Hepatocyte (in vitro differentiated cells): ENCODE measurements at regions not wholly inside any gene's neighbourhood (a gene's known extent, or its start where the extent isn't known, plus 50 kb on each side); places are given as distances from the start of the nearest gene placed in this dataset.

Experiments
- DNase-seq: peaks from one replicate; pipeline ENCODE4 v3.0.0-alpha.2; 2016; ENCODE audit warnings: low spot score
- H2AFZ ChIP-seq: fragments of 200-600 bp; sonication (generic); 2 replicates; pipeline ENCODE4 v1.6.0; 2016; ENCODE audit warnings: antibody characterized with exemption, mild to moderate bottlenecking
- H3K27ac ChIP-seq: fragments of 200-600 bp; sonication (generic); 2 replicates; pipeline ENCODE4 v1.5.1; 2016; ENCODE audit warnings: mild to moderate bottlenecking
- H3K27me3 ChIP-seq: fragments of 200-600 bp; sonication (generic); 2 replicates; pipeline ENCODE4 v1.6.1; 2016
- H3K36me3 ChIP-seq: fragments of 200-600 bp; sonication (generic); replicated peaks from 2 replicates; pipeline ENCODE4 v1.5.1; 2016; ENCODE audit warnings: low read depth; ENCODE audit not compliant: insufficient read depth
- H3K4me1 ChIP-seq: fragments of 200-600 bp; sonication (generic); 2 replicates; pipeline ENCODE4 v1.5.1; 2016; ENCODE audit warnings: mild to moderate bottlenecking, moderate library complexity; ENCODE audit not compliant: insufficient read depth
- H3K4me2 ChIP-seq: fragments of 200-600 bp; sonication (generic); 2 replicates; pipeline ENCODE4 v1.6.0; 2016
- H3K4me3 ChIP-seq: fragments of 200-600 bp; sonication (generic); 2 replicates; pipeline ENCODE4 v1.5.1; 2016; ENCODE audit warnings: mild to moderate bottlenecking
- H3K79me2 ChIP-seq: fragments of 200-600 bp; sonication (generic); 2 replicates; pipeline ENCODE4 v1.6.0; 2017; ENCODE audit warnings: mild to moderate bottlenecking
- H3K9me2 ChIP-seq: fragments of 200-600 bp; sonication (generic); replicated peaks from 2 replicates; pipeline ENCODE4 v1.6.0; 2017; ENCODE audit warnings: mild to moderate bottlenecking; ENCODE audit not compliant: insufficient read depth
- H3K9me3 ChIP-seq: fragments of 200-600 bp; sonication (generic); 2 replicates; pipeline ENCODE4 v1.5.1; 2016; ENCODE audit warnings: low read depth, mild to moderate bottlenecking
- H4K20me1 ChIP-seq: fragments of 200-600 bp; sonication (generic); 2 replicates; pipeline ENCODE4 v1.6.0; 2016; ENCODE audit warnings: mild to moderate bottlenecking; ENCODE audit not compliant: insufficient read depth, poor library complexity, severe bottlenecking
- CTCF ChIP-seq: fragments of 200-600 bp; sonication (generic); IDR thresholded peaks from 2 replicates; pipeline ENCODE4 v1.5.1; 2016; ENCODE audit warnings: antibody characterized with exemption, mild to moderate bottlenecking; ENCODE audit not compliant: poor library complexity
- EZH2 ChIP-seq: fragments of 200-600 bp; sonication (generic); IDR thresholded peaks from 2 replicates; pipeline ENCODE4 v1.6.1; 2016; ENCODE audit warnings: antibody characterized with exemption, mild to moderate bottlenecking, borderline replicate concordance
- EZH2phosphoT487 ChIP-seq: fragments of 200-600 bp; sonication (generic); IDR thresholded peaks from one replicate; pipeline ENCODE4 v1.6.1; 2018; ENCODE audit warnings: antibody characterized with exemption, mild to moderate bottlenecking, low read depth, moderate library complexity; ENCODE audit not compliant: unreplicated experiment, severe bottlenecking
- WGBS: methylation state at CpG from one replicate; pipeline ENCODE4 v1.1.6; 2016; ENCODE audit warnings: low lambda C conversion rate; ENCODE audit errors: missing lambda C conversion rate; 5-methylcytosine and 5-hydroxymethylcytosine counted together

- no peak overlapping the region for H2AFZ ChIP-seq
- H3K9me2 ChIP-seq: no peaks in the 10 kb centered on the region
- no peak overlapping the region for H3K4me3 ChIP-seq
- WGBS: 84% methylated on average over 4 of the region's 4 CpGs
- DNase-seq: no peak
- no peaks in the 10 kb centered on the region for H3K9me3 ChIP-seq
- H3K36me3 ChIP-seq: no peaks in the 10 kb centered on the region
- no peaks in the 10 kb centered on the region for H3K4me1 ChIP-seq
- H3K79me2 ChIP-seq: no peaks in the 10 kb centered on the region
- H4K20me1 ChIP-seq: no peaks in the 10 kb centered on the region
- no peak for TF ChIP-seq EZH2phosphoT487
- TF ChIP-seq CTCF: no peak
- H3K27me3 ChIP-seq: no peaks in the 10 kb centered on the region
- no peak overlapping the region for H3K4me2 ChIP-seq
- H3K27ac ChIP-seq: no peak overlapping the region
Measured at GRCh38 chr5:113792806-113793205, 279.3 kb downstream of the YTHDC2 start.

- no peak for DNase-seq
- Histone ChIP-seq H3K27ac (no peak overlapping the region), H3K9me2 (no peaks in the 10 kb centered on the region), H3K36me3 (no peaks in the 10 kb centered on the region), H3K27me3 (no peaks in the 10 kb centered on the region), H3K4me1 (no peaks in the 10 kb centered on the region), H2AFZ (no peak overlapping the region), H3K4me2 (no peak overlapping the region), H3K9me3 (no peaks in the 10 kb centered on the region), H3K79me2 (no peaks in the 10 kb centered on the region), H4K20me1 (no peaks in the 10 kb centered on the region), H3K4me3 (no peak overlapping the region)
- no peak for TF ChIP-seq CTCF
- no peak for TF ChIP-seq EZH2phosphoT487
- no peak for TF ChIP-seq EZH2
- 71% methylated on average over 1 of the region's 1 CpG for WGBS
Measured at GRCh38 chr5:113794981-113795380, 281.5 kb downstream of the YTHDC2 start.

- no peak overlapping the region for H3K4me3 ChIP-seq
- no peaks in the 10 kb centered on the region for H3K9me3 ChIP-seq
- H3K27me3 ChIP-seq: no peaks in the 10 kb centered on the region
- DNase-seq: no peak
- no peaks in the 10 kb centered on the region for H3K9me2 ChIP-seq
- no peak overlapping the region for H3K4me2 ChIP-seq
- no peak for TF ChIP-seq EZH2
- no peak for TF ChIP-seq EZH2phosphoT487
- no peak overlapping the region for H3K27ac ChIP-seq
- 74% methylated on average over 3 of the region's 3 CpGs for WGBS
- H3K36me3 ChIP-seq: no peaks in the 10 kb centered on the region
- no peaks in the 10 kb centered on the region for H3K79me2 ChIP-seq
- no peaks in the 10 kb centered on the region for H3K4me1 ChIP-seq
- H4K20me1 ChIP-seq: no peaks in the 10 kb centered on the region
- no peak overlapping the region for H2AFZ ChIP-seq
Measured at GRCh38 chr5:113800686-113801085, 287.2 kb downstream of the YTHDC2 start.

- H3K4me3 ChIP-seq: no peak overlapping the region
- no peak overlapping the region for H3K4me2 ChIP-seq
- no peaks in the 10 kb centered on the region for H3K9me3 ChIP-seq
- no peaks in the 10 kb centered on the region for H3K9me2 ChIP-seq
- H3K4me1 ChIP-seq: peaks cover 22% of the 10 kb centered on the region
- 72% methylated on average over 4 of the region's 4 CpGs for WGBS
- H3K27ac ChIP-seq: no peak overlapping the region
- H4K20me1 ChIP-seq: no peaks in the 10 kb centered on the region
- DNase-seq: no peak
- no peaks in the 10 kb centered on the region for H3K36me3 ChIP-seq
- H2AFZ ChIP-seq: no peak overlapping the region
- no peaks in the 10 kb centered on the region for H3K79me2 ChIP-seq
- H3K27me3 ChIP-seq: no peaks in the 10 kb centered on the region
- TF ChIP-seq CTCF (no peak), EZH2phosphoT487 (no peak), EZH2 (no peak)
Measured at GRCh38 chr5:113804264-113804663, 290.8 kb downstream of the YTHDC2 start.
